ELR (cell line): ENCODE measurements at regions not wholly inside any gene's neighbourhood (a gene's known extent, or its start where the extent isn't known, plus 50 kb on each side); places are given as distances from the start of the nearest gene placed in this dataset.

Experiments used
- DNase-seq: peaks from one replicate; pipeline ENCODE4 v3.0.0-alpha.2; 2015; ENCODE audit warnings: low read depth

- DNase-seq: no peak
These were observed 65.0 kb upstream of the TRPC4 start for GRCh38 chr13:37934339-37935191.

GRCh38 chr13:37929308-37929707 lies 59.7 kb upstream of the TRPC4 start:
- DNase-seq: no peak

- no peak for DNase-seq
These were observed 58.0 kb upstream of the TRPC4 start for GRCh38 chr13:37927561-37927960.

- no peak for DNase-seq
These were observed 56.4 kb upstream of the TRPC4 start for GRCh38 chr13:37925878-37926473.

- DNase-seq: no peak
These were observed 53.7 kb upstream of the TRPC4 start for GRCh38 chr13:37923236-37923635.

- DNase-seq: no peak
These were observed 49.8 kb upstream of the TRPC4 start for GRCh38 chr13:37919329-37919880.
